ENCODE measurements at regions not wholly inside any gene's neighbourhood (a gene's known extent, or its start where the extent isn't known, plus 50 kb on each side); places are given as distances from the start of the nearest gene placed in this dataset.

DNA sequence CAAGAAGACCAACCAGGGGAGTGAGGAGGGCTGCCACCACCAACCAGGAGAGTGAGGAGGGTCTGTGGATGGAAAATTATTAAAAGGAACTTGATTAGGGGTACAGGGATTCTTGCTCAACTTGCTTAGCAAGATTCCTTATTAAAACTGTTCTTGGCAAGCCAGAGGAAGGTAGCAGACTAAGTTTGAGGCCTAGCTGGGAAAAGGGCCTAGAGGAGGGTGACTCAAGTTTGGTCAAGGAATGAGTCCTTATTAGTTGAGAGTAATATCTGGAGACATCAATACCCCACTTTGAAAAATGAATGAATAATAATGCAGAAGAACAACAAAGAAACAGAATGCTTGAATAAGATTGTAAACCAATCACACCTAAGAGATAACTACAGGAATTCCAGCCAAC lies 612.4 kb upstream of the ZFP42 start:
- H3K36me3 ChIP-seq (ENCODE audit: control insufficient read depth, insufficient read depth, low read length): no peaks in the 10 kb centered on the region
- intact Hi-C loops (cut with micrococcal nuclease): no loop called here
- Mint-ChIP-seq H3K27me3 (ENCODE audit: low read depth in 2 of 2) (no peaks in the 10 kb centered on the region), H3K4me3 (no peak overlapping the region), H3K36me3 (peaks cover 5% of the 10 kb centered on the region), H3K4me1 (no peaks in the 10 kb centered on the region), H3K9me3 (peaks cover 18 to 22% of the 10 kb centered on the region in 2 donors), H3K27ac (no peak overlapping the region)
- DNase-seq (no peak), ATAC-seq (no peak)
- no peaks in the 10 kb centered on the region for H3K27me3 ChIP-seq (ENCODE audit: control insufficient read depth, insufficient read depth, low read length)
- TF ChIP-seq, protein P1, sequence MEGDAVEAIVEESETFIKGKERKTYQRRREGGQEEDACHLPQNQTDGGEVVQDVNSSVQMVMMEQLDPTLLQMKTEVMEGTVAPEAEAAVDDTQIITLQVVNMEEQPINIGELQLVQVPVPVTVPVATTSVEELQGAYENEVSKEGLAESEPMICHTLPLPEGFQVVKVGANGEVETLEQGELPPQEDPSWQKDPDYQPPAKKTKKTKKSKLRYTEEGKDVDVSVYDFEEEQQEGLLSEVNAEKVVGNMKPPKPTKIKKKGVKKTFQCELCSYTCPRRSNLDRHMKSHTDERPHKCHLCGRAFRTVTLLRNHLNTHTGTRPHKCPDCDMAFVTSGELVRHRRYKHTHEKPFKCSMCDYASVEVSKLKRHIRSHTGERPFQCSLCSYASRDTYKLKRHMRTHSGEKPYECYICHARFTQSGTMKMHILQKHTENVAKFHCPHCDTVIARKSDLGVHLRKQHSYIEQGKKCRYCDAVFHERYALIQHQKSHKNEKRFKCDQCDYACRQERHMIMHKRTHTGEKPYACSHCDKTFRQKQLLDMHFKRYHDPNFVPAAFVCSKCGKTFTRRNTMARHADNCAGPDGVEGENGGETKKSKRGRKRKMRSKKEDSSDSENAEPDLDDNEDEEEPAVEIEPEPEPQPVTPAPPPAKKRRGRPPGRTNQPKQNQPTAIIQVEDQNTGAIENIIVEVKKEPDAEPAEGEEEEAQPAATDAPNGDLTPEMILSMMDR (IDR thresholded peaks at IDR 0.05): no peak
- H3K27ac ChIP-seq (ENCODE audit: low read length): no peak overlapping the region
- no peaks in the 10 kb centered on the region for H3K4me1 ChIP-seq (ENCODE audit: control insufficient read depth, insufficient read depth, low read length)
- H3K4me3 ChIP-seq (ENCODE audit: low read length): no peak overlapping the region
- peaks cover 5% of the 10 kb centered on the region for H3K9me3 ChIP-seq (ENCODE audit: control insufficient read depth, insufficient read depth, low read length)

DNA sequence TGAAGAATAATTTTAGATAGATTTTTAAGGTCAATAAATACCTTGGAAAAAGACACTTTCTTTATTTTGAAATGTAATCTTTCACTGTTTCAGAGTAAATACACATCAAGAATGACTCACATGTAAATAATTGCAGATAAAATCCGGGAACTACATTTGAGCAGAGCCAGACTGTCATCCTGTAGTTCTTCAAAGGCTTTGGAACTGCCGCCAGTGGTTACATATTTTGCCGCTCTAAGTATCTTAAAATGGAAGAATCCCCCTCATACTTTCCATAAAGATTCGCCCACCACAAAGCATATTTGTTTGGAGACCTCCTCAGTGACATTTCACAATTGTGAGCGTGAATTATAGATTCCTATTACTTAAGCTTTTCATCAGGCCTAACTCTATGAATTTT lies 607.8 kb upstream of the ZFP42 start:
- H3K9me3 ChIP-seq (ENCODE audit: control insufficient read depth, insufficient read depth, low read length): peaks cover 5% of the 10 kb centered on the region
- WGBS (ENCODE audit: insufficient coverage): 95% methylated on average over 5 of the region's 5 CpGs
- H3K27me3 Mint-ChIP-seq (ENCODE audit: low read depth in 2 of 2): no peaks in the 10 kb centered on the region
- H3K4me3 Mint-ChIP-seq: no peak overlapping the region
- H3K4me1 ChIP-seq (ENCODE audit: control insufficient read depth, insufficient read depth, low read length): no peaks in the 10 kb centered on the region
- H3K27ac Mint-ChIP-seq: no peak overlapping the region
- H3K4me3 ChIP-seq (ENCODE audit: low read length): no peak overlapping the region
- no peak for ATAC-seq
- TF ChIP-seq, protein P1 (IDR thresholded peaks at IDR 0.05): no peak
- H3K27me3 ChIP-seq (ENCODE audit: control insufficient read depth, insufficient read depth, low read length): no peaks in the 10 kb centered on the region
- intact Hi-C loops (cut with micrococcal nuclease): no loop called here
- no peaks in the 10 kb centered on the region for H3K36me3 ChIP-seq (ENCODE audit: control insufficient read depth, insufficient read depth, low read length)
- peaks cover 13 to 14% of the 10 kb centered on the region in 2 donors for H3K9me3 Mint-ChIP-seq
- no peak overlapping the region for H3K27ac ChIP-seq (ENCODE audit: low read length)
- no peaks in the 10 kb centered on the region for H3K4me1 Mint-ChIP-seq
- H3K36me3 Mint-ChIP-seq: no peaks in the 10 kb centered on the region
- no peak for DNase-seq

DNA sequence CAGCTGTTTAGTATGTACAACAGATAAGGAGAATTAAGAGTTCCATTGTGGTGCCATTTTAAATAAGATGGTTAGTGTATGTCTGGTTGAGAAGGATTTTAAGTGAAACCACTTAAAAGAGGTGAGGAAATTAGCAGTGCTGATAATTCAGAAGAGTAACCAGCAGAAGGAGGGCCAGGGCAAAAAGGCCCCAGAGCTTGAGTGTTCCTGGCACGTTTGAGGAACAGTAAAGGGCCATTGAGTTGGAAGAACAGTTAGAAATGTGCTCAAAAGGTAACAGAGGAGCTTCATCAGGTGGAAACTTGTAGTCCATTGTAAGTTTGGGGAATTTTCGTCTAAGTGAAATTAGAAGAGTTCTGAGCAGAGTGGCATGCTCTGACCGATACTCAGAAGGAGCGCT lies 606.2 kb upstream of the ZFP42 start:
- intact Hi-C loops (cut with micrococcal nuclease): no loop called here
- no peak overlapping the region for H3K27ac ChIP-seq (ENCODE audit: low read length)
- H3K27me3 Mint-ChIP-seq (ENCODE audit: low read depth in 2 of 2): no peaks in the 10 kb centered on the region
- DNase-seq: no peak
- H3K36me3 Mint-ChIP-seq: no peaks in the 10 kb centered on the region
- no peaks in the 10 kb centered on the region for H3K36me3 ChIP-seq (ENCODE audit: control insufficient read depth, insufficient read depth, low read length)
- no peaks in the 10 kb centered on the region for H3K4me1 Mint-ChIP-seq
- no peak for ATAC-seq
- H3K27me3 ChIP-seq (ENCODE audit: control insufficient read depth, insufficient read depth, low read length): no peaks in the 10 kb centered on the region
- H3K9me3 ChIP-seq (ENCODE audit: control insufficient read depth, insufficient read depth, low read length): peaks cover 5% of the 10 kb centered on the region
- TF ChIP-seq, protein P1 (IDR thresholded peaks at IDR 0.05): no peak
- H3K4me1 ChIP-seq (ENCODE audit: control insufficient read depth, insufficient read depth, low read length): no peaks in the 10 kb centered on the region
- H3K9me3 Mint-ChIP-seq: peaks cover 4 to 7% of the 10 kb centered on the region in 2 donors
- no peak overlapping the region for H3K27ac Mint-ChIP-seq
- H3K4me3 ChIP-seq (ENCODE audit: low read length): no peak overlapping the region
- no peak overlapping the region for H3K4me3 Mint-ChIP-seq
- 67% methylated on average over 4 of the region's 4 CpGs for WGBS (ENCODE audit: insufficient coverage)

DNA sequence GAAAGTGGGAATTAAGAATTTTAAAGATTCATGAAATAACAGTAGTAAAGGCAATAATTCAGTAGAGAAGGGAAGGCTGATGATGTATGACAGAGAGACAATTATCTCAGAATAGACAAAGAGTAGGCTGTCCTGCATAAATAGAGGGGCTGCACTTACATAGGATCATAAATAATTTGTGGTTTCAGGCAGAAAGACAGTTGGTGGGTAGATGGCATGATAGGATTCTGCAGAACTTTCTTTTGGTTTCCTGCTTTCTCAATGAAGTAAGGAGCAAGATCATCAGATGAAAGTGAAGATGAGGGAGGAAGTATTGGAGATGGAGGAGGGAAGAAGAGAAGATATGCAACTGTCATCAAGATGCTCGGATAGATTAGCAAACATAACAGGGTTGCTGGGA lies 604.9 kb upstream of the ZFP42 start:
- H3K9me3 ChIP-seq (ENCODE audit: control insufficient read depth, insufficient read depth, low read length): peaks cover 5% of the 10 kb centered on the region
- 76% methylated on average over 1 of the region's 1 CpG for WGBS (ENCODE audit: insufficient coverage)
- Mint-ChIP-seq H3K36me3 (no peaks in the 10 kb centered on the region), H3K4me3 (no peak overlapping the region), H3K27ac (no peak overlapping the region), H3K27me3 (ENCODE audit: low read depth in 2 of 2) (no peaks in the 10 kb centered on the region), H3K9me3 (peaks cover 4% of the 10 kb centered on the region in 2 donors), H3K4me1 (no peaks in the 10 kb centered on the region)
- no peak overlapping the region for H3K27ac ChIP-seq (ENCODE audit: low read length)
- no peak for DNase-seq
- intact Hi-C loops (cut with micrococcal nuclease): no loop called here
- TF ChIP-seq, protein P1 (IDR thresholded peaks at IDR 0.05): no peak
- H3K4me1 ChIP-seq (ENCODE audit: control insufficient read depth, insufficient read depth, low read length): no peaks in the 10 kb centered on the region
- no peak for ATAC-seq
- no peaks in the 10 kb centered on the region for H3K36me3 ChIP-seq (ENCODE audit: control insufficient read depth, insufficient read depth, low read length)
- H3K4me3 ChIP-seq (ENCODE audit: low read length): no peak overlapping the region
- no peaks in the 10 kb centered on the region for H3K27me3 ChIP-seq (ENCODE audit: control insufficient read depth, insufficient read depth, low read length)
